OCI-LY3 (cell line): ENCODE measurements at regions not wholly inside any gene's neighbourhood (a gene's known extent, or its start where the extent isn't known, plus 50 kb on each side); places are given as distances from the start of the nearest gene placed in this dataset.

Experiments used
- H2AFZ ChIP-seq: fragments of 200-600, 300-600 bp; shearing (Covaris generic); 2 replicates; pipeline ENCODE4 v1.6.0; 2014; ENCODE audit warnings: antibody characterized with exemption, low read depth, low read length
- H3K27ac ChIP-seq: fragments of 200-600, 300-600 bp; sonication (generic); 2 replicates; pipeline ENCODE4 v1.5.1; 2014; ENCODE audit warnings: mild to moderate bottlenecking, low read length, moderate library complexity, mixed read lengths
- H3K27me3 ChIP-seq: fragments of 200-600, 300-600 bp; sonication (generic); 2 replicates; pipeline ENCODE4 v1.6.1; 2014; ENCODE audit warnings: low read depth, low read length, mixed read lengths
- H3K36me3 ChIP-seq: fragments of 200-600, 300-600 bp; sonication (generic); replicated peaks from 2 replicates; pipeline ENCODE3; 2014; ENCODE audit warnings: low read depth, low read length, mixed read lengths
- H3K4me1 ChIP-seq: fragments of 300-600, 200-600 bp; sonication (generic); 2 replicates; pipeline ENCODE4 v1.6.1; 2014; ENCODE audit warnings: low read length, mixed read lengths
- H3K4me2 ChIP-seq: fragments of 200-600, 300-600 bp; sonication (generic); 2 replicates; pipeline ENCODE4 v1.6.1; 2014; ENCODE audit warnings: low read length, mixed read lengths
- H3K4me3 ChIP-seq: fragments of 300-600, 200-600 bp; sonication (generic); 2 replicates; pipeline ENCODE4 v1.5.1; 2014; ENCODE audit warnings: antibody characterized with exemption, mild to moderate bottlenecking, low read length, moderate library complexity
- H3K79me2 ChIP-seq: fragments of 300-600, 200-600 bp; shearing (Covaris generic); 2 replicates; pipeline ENCODE4 v1.6.1; 2014; ENCODE audit warnings: mild to moderate bottlenecking, low read length, mixed read lengths
- H3K9ac ChIP-seq: fragments of 300-600, 200-600 bp; shearing (Covaris generic); 2 replicates; pipeline ENCODE4 v1.6.0; 2014; ENCODE audit warnings: mild to moderate bottlenecking, low read length, moderate library complexity
- H3K9me3 ChIP-seq: fragments of 200-600, 300-600 bp; shearing (Covaris generic); 2 replicates; pipeline ENCODE4 v1.6.1; 2014; ENCODE audit warnings: low read length, mixed read lengths; ENCODE audit not compliant: insufficient read depth
- H4K20me1 ChIP-seq: fragments of 200-600, 300-600 bp; sonication (generic); 2 replicates; pipeline ENCODE4 v1.6.1; 2016; ENCODE audit warnings: low read length, mixed read lengths; ENCODE audit not compliant: insufficient read depth
- CTCF ChIP-seq: fragments of 200-600, 300-600 bp; sonication (generic); IDR thresholded peaks from 2 replicates; pipeline ENCODE4 v1.5.1; 2014; ENCODE audit warnings: antibody characterized with exemption, low read length, low read depth
- EZH2phosphoT487 ChIP-seq: fragments of 200-600 bp; shearing (Covaris generic); IDR thresholded peaks from 2 replicates; pipeline ENCODE4 v1.6.1; 2018; ENCODE audit warnings: antibody characterized with exemption, mixed run types, low read depth

GRCh38 chr5:5546408-5546807 lies 123.9 kb downstream of the ICE1 start:
- Histone ChIP-seq H3K4me3 (no peak overlapping the region), H3K9me3 (no peaks in the 10 kb centered on the region), H3K9ac (no peak overlapping the region), H2AFZ (no peak overlapping the region), H3K79me2 (no peaks in the 10 kb centered on the region), H3K4me1 (no peaks in the 10 kb centered on the region), H3K27me3 (no peaks in the 10 kb centered on the region), H3K27ac (no peak overlapping the region), H4K20me1 (no peaks in the 10 kb centered on the region), H3K36me3 (no peaks in the 10 kb centered on the region), H3K4me2 (no peak overlapping the region)
- TF ChIP-seq EZH2phosphoT487, result no peak
- TF ChIP-seq CTCF, result no peak

GRCh38 chr5:5544094-5544663 lies 121.7 kb downstream of the ICE1 start:
- no peak overlapping the region for H3K4me3 ChIP-seq
- H3K79me2 ChIP-seq, result no peaks in the 10 kb centered on the region
- no peak overlapping the region for H3K9ac ChIP-seq
- H3K36me3 ChIP-seq, result no peaks in the 10 kb centered on the region
- no peak for TF ChIP-seq EZH2phosphoT487
- no peak for TF ChIP-seq CTCF
- no peaks in the 10 kb centered on the region for H3K27me3 ChIP-seq
- no peak overlapping the region for H3K4me2 ChIP-seq
- no peak overlapping the region for H2AFZ ChIP-seq
- H3K9me3 ChIP-seq, result no peaks in the 10 kb centered on the region
- H3K4me1 ChIP-seq, result no peaks in the 10 kb centered on the region
- H3K27ac ChIP-seq, result no peak overlapping the region
- H4K20me1 ChIP-seq, result no peaks in the 10 kb centered on the region

- TF ChIP-seq CTCF, result no peak
- TF ChIP-seq EZH2phosphoT487, result no peak
- H2AFZ ChIP-seq, result no peak overlapping the region
- no peaks in the 10 kb centered on the region for H3K79me2 ChIP-seq
- H3K9me3 ChIP-seq, result no peaks in the 10 kb centered on the region
- no peak overlapping the region for H3K9ac ChIP-seq
- H3K27me3 ChIP-seq, result no peaks in the 10 kb centered on the region
- H4K20me1 ChIP-seq, result no peaks in the 10 kb centered on the region
- H3K4me1 ChIP-seq, result no peaks in the 10 kb centered on the region
- H3K27ac ChIP-seq, result no peak overlapping the region
- no peak overlapping the region for H3K4me3 ChIP-seq
- H3K36me3 ChIP-seq, result no peaks in the 10 kb centered on the region
- no peak overlapping the region for H3K4me2 ChIP-seq
Observed at GRCh38 chr5:5542654-5543053, 120.2 kb downstream of the ICE1 start.

- no peak for TF ChIP-seq EZH2phosphoT487
- no peak for TF ChIP-seq CTCF
- no peak overlapping the region for H3K4me2 ChIP-seq
- no peaks in the 10 kb centered on the region for H4K20me1 ChIP-seq
- no peak overlapping the region for H3K9ac ChIP-seq
- no peak overlapping the region for H3K4me3 ChIP-seq
- no peaks in the 10 kb centered on the region for H3K27me3 ChIP-seq
- no peaks in the 10 kb centered on the region for H3K4me1 ChIP-seq
- H3K36me3 ChIP-seq, result no peaks in the 10 kb centered on the region
- no peaks in the 10 kb centered on the region for H3K9me3 ChIP-seq
- H3K27ac ChIP-seq, result no peak overlapping the region
- no peak overlapping the region for H2AFZ ChIP-seq
- no peaks in the 10 kb centered on the region for H3K79me2 ChIP-seq
Observed at GRCh38 chr5:5540065-5540464, 117.6 kb downstream of the ICE1 start.
